ENCODE measurements at regions not wholly inside any gene's neighbourhood (a gene's known extent, or its start where the extent isn't known, plus 50 kb on each side); places are given as distances from the start of the nearest gene placed in this dataset.

DNA sequence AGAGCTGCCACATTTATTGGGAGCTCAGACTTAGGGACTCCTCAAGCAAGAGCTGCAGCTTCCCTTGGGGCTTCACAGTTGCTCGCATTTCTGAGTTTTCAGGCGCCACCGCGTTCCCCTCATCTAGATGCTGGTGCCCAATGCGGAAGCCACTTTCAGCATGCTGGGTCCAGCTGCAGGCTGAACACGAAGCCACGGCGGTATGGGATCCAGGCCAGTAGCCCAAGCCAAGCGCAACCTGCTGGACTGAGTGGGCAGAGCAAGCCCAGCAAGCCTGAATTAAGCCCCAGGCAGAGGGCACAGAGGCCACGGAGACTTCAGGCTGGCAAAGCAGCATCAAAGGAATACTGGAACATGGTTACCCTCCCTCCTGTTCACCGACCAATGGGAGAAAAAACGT is 391.5 kb downstream of the HTR1A start:
- H3K23me2 ChIP-seq (ENCODE audit: low read depth, low read length) = no peaks in the 10 kb centered on the region
- no peak overlapping the region for H2BK12ac ChIP-seq (ENCODE audit: low read depth, low read length)
- no peak overlapping the region for H3K9ac ChIP-seq (replicated peaks in 1 of 4; ENCODE audit: extremely low read depth in 1 of 4, low read depth in 3 of 4, low read length in 3 of 4)
- no peak overlapping the region for H2BK15ac ChIP-seq (ENCODE audit: low read length)
- DNase-seq (ENCODE audit: low read depth in 1 of 2, low spot score in 2 of 2) = no peak
- FAIRE-seq = no peak
- H3K56ac ChIP-seq (replicated peaks; ENCODE audit: insufficient read length, low read depth, low read length) = no peak overlapping the region
- no peak overlapping the region for H2AK5ac ChIP-seq (ENCODE audit: low read depth, low read length)
- no peaks in the 10 kb centered on the region for H3K4me1 ChIP-seq (replicated peaks in 1 of 4; ENCODE audit: control insufficient read depth in 3 of 4, insufficient read depth in 4 of 4, low read length in 3 of 4)
- H4K20me1 ChIP-seq (replicated peaks in 1 of 2; ENCODE audit: control insufficient read depth in 1 of 2, insufficient read depth in 2 of 2, low read length in 2 of 2) = no peaks in the 10 kb centered on the region
- POLR2A ChIA-PET (ENCODE audit: partially characterized antibody) = no interaction called here
- no peaks in the 10 kb centered on the region for H3K79me2 ChIP-seq (ENCODE audit: control insufficient read depth in 1 of 2, insufficient read depth in 2 of 2, low read length in 2 of 2)
- no peak overlapping the region for H4K5ac ChIP-seq (ENCODE audit: insufficient read length, low read depth, low read length)
- H2BK20ac ChIP-seq (ENCODE audit: low read length) = no peak overlapping the region
- H2AFZ ChIP-seq (ENCODE audit: low read length) = no peak overlapping the region; the same call in 1 of the 2 replicates
- no peak overlapping the region for H2BK120ac ChIP-seq (replicated peaks; ENCODE audit: low read depth, low read length)
- H3K14ac ChIP-seq (ENCODE audit: insufficient read length) = no peak overlapping the region
- H2BK5ac ChIP-seq (ENCODE audit: low read depth, low read length) = no peak overlapping the region
- H3K18ac ChIP-seq (ENCODE audit: extremely low read depth, low read length) = no peak overlapping the region
- WGBS, 2 experiments (ENCODE audit: extremely low coverage in 1 of 2, insufficient coverage in 1 of 2, insufficient read length in 1 of 2, insufficient replicate concordance in 2 of 2, low coverage in 1 of 2, low lambda C conversion rate in 2 of 2, missing lambda C conversion rate in 1 of 2) = 90% methylated on average over 12 of the region's 12 CpGs; no CpG with 5 or more reads in 1 of the 2 experiments
- H3K23ac ChIP-seq (ENCODE audit: insufficient read length) = no peak overlapping the region
- H4K91ac ChIP-seq (replicated peaks; ENCODE audit: insufficient read length, low read length) = no peak overlapping the region
- no peak overlapping the region for H3K4me3 ChIP-seq (ENCODE audit: extremely low read depth in 1 of 4, insufficient read depth in 2 of 4, low read depth in 3 of 4, low read length in 4 of 4)
- no peak overlapping the region for H3K4ac ChIP-seq (replicated peaks; ENCODE audit: insufficient read length, low read depth, low read length)
- no peaks in the 10 kb centered on the region for H3K27me3 ChIP-seq (replicated peaks in 1 of 4; ENCODE audit: control insufficient read depth in 3 of 4, extremely low read depth in 1 of 4, insufficient read depth in 3 of 4, low read length in 3 of 4)
- no peak overlapping the region for H4K8ac ChIP-seq (ENCODE audit: extremely low read depth, insufficient read depth, low read length)
- no peaks in the 10 kb centered on the region for H3K9me3 ChIP-seq (ENCODE audit: insufficient read depth in 2 of 2, low read depth in 1 of 2, low read length in 1 of 2)
- no peak overlapping the region for H3K4me2 ChIP-seq (ENCODE audit: insufficient read depth in 1 of 2, low read depth in 2 of 2, low read length in 2 of 2)
- no peaks in the 10 kb centered on the region for H3K79me1 ChIP-seq (ENCODE audit: low read depth, low read length)
- H3K36me3 ChIP-seq (ENCODE audit: control insufficient read depth in 2 of 4, insufficient read depth in 4 of 4, low read length in 3 of 4) = no peaks in the 10 kb centered on the region
- no peak overlapping the region for H3K27ac ChIP-seq (ENCODE audit: low read depth, low read length)
- CTCF ChIA-PET (ENCODE audit: partially characterized antibody) = interaction anchor here (0.5 to 1.8 kb wide), 2 partner anchors 15 to 717 kb away, joined by 3 to 5 read pairs; no protein-coding TSS in a partner anchor
- TF ChIP-seq, protein P1, sequence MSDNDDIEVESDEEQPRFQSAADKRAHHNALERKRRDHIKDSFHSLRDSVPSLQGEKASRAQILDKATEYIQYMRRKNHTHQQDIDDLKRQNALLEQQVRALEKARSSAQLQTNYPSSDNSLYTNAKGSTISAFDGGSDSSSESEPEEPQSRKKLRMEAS (IDR thresholded peaks at IDR 0.05) = peak; percentile 68
- TF ChIP-seq CHD2 (IDR thresholded peaks at IDR 0.05; ENCODE audit: low read length) (no peak), HDAC6 (IDR thresholded peaks at IDR 0.05; ENCODE audit: low read depth, low read length) (no peak), SIN3A (conservative IDR thresholded peaks at IDR 0.05 in 1 of 2, IDR thresholded peaks at IDR 0.05 in 1 of 2; ENCODE audit: low read depth in 1 of 2, low read length in 2 of 2) (no peak), EZH2 (IDR thresholded peaks at IDR 0.05; ENCODE audit: low read depth, low read length, severe bottlenecking) (no peak), TAF1 (IDR thresholded peaks at IDR 0.05; ENCODE audit: low read depth, low read length) (no peak), RAD21 (IDR thresholded peaks at IDR 0.05 in 1 of 2, conservative IDR thresholded peaks at IDR 0.05 in 1 of 2; ENCODE audit: low read depth in 2 of 2, low read length in 2 of 2) (peak; percentile 41 to 61; a peak in 3 of 4 replicates), KDM1A (IDR thresholded peaks at IDR 0.05; ENCODE audit: borderline replicate concordance, low read length) (no peak)
- TF ChIP-seq, protein P2, sequence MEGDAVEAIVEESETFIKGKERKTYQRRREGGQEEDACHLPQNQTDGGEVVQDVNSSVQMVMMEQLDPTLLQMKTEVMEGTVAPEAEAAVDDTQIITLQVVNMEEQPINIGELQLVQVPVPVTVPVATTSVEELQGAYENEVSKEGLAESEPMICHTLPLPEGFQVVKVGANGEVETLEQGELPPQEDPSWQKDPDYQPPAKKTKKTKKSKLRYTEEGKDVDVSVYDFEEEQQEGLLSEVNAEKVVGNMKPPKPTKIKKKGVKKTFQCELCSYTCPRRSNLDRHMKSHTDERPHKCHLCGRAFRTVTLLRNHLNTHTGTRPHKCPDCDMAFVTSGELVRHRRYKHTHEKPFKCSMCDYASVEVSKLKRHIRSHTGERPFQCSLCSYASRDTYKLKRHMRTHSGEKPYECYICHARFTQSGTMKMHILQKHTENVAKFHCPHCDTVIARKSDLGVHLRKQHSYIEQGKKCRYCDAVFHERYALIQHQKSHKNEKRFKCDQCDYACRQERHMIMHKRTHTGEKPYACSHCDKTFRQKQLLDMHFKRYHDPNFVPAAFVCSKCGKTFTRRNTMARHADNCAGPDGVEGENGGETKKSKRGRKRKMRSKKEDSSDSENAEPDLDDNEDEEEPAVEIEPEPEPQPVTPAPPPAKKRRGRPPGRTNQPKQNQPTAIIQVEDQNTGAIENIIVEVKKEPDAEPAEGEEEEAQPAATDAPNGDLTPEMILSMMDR (IDR thresholded peaks at IDR 0.05; ENCODE audit: control extremely low read depth in 1 of 3, insufficient read depth in 1 of 3, low read depth in 1 of 3, low read length in 3 of 3) = peak; percentile 35 to 55 (median 49)
- TF ChIP-seq, protein P3, sequence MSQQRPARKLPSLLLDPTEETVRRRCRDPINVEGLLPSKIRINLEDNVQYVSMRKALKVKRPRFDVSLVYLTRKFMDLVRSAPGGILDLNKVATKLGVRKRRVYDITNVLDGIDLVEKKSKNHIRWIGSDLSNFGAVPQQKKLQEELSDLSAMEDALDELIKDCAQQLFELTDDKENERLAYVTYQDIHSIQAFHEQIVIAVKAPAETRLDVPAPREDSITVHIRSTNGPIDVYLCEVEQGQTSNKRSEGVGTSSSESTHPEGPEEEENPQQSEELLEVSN (IDR thresholded peaks at IDR 0.05) = peak; percentile 64

Measured in H1 (cell line).